ENCODE measurements at regions not wholly inside any gene's neighbourhood (a gene's known extent, or its start where the extent isn't known, plus 50 kb on each side); places are given as distances from the start of the nearest gene placed in this dataset.

DNA sequence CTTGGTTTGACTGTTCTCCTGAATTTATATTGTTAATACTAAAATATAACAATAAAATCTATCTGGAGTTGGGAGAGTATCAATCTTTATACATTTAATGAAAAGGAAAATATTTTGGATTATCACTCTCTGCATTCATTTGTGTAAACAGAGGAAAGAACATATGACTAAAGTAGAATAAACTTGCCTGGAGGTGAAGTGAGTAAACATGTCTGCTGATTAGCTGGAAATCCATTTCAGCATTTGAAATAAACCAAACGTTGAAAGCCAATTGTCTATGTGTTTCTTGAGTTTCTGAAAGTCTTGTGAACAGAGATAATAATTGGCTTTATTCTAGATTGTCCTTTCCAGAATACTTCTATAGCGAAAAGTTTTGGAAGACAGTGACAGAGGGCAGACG, 776.2 kb downstream of the SEMA5A start:
- TF ChIP-seq, protein P1, sequence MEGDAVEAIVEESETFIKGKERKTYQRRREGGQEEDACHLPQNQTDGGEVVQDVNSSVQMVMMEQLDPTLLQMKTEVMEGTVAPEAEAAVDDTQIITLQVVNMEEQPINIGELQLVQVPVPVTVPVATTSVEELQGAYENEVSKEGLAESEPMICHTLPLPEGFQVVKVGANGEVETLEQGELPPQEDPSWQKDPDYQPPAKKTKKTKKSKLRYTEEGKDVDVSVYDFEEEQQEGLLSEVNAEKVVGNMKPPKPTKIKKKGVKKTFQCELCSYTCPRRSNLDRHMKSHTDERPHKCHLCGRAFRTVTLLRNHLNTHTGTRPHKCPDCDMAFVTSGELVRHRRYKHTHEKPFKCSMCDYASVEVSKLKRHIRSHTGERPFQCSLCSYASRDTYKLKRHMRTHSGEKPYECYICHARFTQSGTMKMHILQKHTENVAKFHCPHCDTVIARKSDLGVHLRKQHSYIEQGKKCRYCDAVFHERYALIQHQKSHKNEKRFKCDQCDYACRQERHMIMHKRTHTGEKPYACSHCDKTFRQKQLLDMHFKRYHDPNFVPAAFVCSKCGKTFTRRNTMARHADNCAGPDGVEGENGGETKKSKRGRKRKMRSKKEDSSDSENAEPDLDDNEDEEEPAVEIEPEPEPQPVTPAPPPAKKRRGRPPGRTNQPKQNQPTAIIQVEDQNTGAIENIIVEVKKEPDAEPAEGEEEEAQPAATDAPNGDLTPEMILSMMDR (IDR thresholded peaks at IDR 0.05) = no peak
- TF ChIP-seq POLR2A (IDR thresholded peaks at IDR 0.05) = no peak
